GM12878 (cell line): ENCODE measurements at regions not wholly inside any gene's neighbourhood (a gene's known extent, or its start where the extent isn't known, plus 50 kb on each side); places are given as distances from the start of the nearest gene placed in this dataset.
A peak's percentile ranks its signal among the peaks of the same experiment; 100 is the strongest.

Experiments
- BCL3 ChIP-seq: IDR thresholded peaks from 2 replicates; pipeline ENCODE4 v1.6.1; 2011; ENCODE audit warnings: borderline replicate concordance, low read depth, mild to moderate bottlenecking, moderate library complexity, low read length; ENCODE audit not compliant: insufficient read depth, poor library complexity, severe bottlenecking
- CREM ChIP-seq: IDR thresholded peaks from 2 replicates; pipeline ENCODE4 v1.6.1; 2014; ENCODE audit warnings: antibody characterized with exemption, low read depth
- FOS ChIP-seq: IDR thresholded peaks from 3 replicates; pipeline ENCODE4 v1.6.1; 2011; ENCODE audit warnings: borderline replicate concordance; ENCODE audit not compliant: insufficient read length; ENCODE audit errors: extremely low read depth
- KAT2A ChIP-seq: conservative IDR thresholded peaks from 2 replicates; pipeline ENCODE4 v1.6.1; 2011; ENCODE audit warnings: low read depth, low read length; ENCODE audit not compliant: control insufficient read depth
- NFIC ChIP-seq: IDR thresholded peaks from 2 replicates; pipeline ENCODE4 v1.6.1; 2012; ENCODE audit warnings: low read depth, mild to moderate bottlenecking, inconsistent platforms, low read length, moderate library complexity
- NFYA ChIP-seq: IDR thresholded peaks from 2 replicates; pipeline ENCODE4 v1.6.1; 2011; ENCODE audit warnings: low read depth, mild to moderate bottlenecking, low read length, improper control_type of control experiment, borderline replicate concordance
- POLR2AphosphoS2 ChIP-seq: IDR thresholded peaks from 2 replicates; pipeline ENCODE4 v1.6.1; 2011; ENCODE audit warnings: low read depth, mild to moderate bottlenecking, low read length, improper control_type of control experiment, moderate library complexity
- RFX5 ChIP-seq: IDR thresholded peaks from 2 replicates; pipeline ENCODE4 v1.6.1; 2011; ENCODE audit warnings: low read depth, low read length, improper control_type of control experiment
- RUNX3 ChIP-seq: IDR thresholded peaks from 2 replicates; pipeline ENCODE4 v1.6.1; 2012; ENCODE audit warnings: low read length, inconsistent platforms
- TAF1 ChIP-seq: IDR thresholded peaks from 2 replicates; pipeline ENCODE4 v1.6.1; 2011; ENCODE audit warnings: mild to moderate bottlenecking, low read depth, low read length, borderline replicate concordance
- TF ChIP-seq, protein P1 (sequence below): fragments of 450-650 bp; formaldehyde crosslinking; IDR thresholded peaks from 2 replicates; pipeline ENCODE4 v1.4.0; 2022; ENCODE audit warnings: mild to moderate bottlenecking, moderate library complexity
- TF ChIP-seq, protein P2 (sequence below): fragments of 150-350 bp; IDR thresholded peaks from 2 replicates; pipeline ENCODE4 v1.6.1; 2016; ENCODE audit warnings: low read depth, low read length
- TF ChIP-seq, protein P3 (sequence below): IDR thresholded peaks from 2 replicates; pipeline ENCODE4 v1.6.1; 2012; ENCODE audit warnings: improper control_type of control experiment, low read depth, low read length; ENCODE audit not compliant: insufficient replicate concordance
- TF ChIP-seq, protein P4 (sequence below): fragments of 450-650 bp; IDR thresholded peaks from 2 replicates; pipeline ENCODE4 v1.6.1; 2016; ENCODE audit warnings: mild to moderate bottlenecking

GRCh38 chr14:78005325-78005724, 164.8 kb upstream of the NRXN3 start (continued):
- TF ChIP-seq, protein P1, sequence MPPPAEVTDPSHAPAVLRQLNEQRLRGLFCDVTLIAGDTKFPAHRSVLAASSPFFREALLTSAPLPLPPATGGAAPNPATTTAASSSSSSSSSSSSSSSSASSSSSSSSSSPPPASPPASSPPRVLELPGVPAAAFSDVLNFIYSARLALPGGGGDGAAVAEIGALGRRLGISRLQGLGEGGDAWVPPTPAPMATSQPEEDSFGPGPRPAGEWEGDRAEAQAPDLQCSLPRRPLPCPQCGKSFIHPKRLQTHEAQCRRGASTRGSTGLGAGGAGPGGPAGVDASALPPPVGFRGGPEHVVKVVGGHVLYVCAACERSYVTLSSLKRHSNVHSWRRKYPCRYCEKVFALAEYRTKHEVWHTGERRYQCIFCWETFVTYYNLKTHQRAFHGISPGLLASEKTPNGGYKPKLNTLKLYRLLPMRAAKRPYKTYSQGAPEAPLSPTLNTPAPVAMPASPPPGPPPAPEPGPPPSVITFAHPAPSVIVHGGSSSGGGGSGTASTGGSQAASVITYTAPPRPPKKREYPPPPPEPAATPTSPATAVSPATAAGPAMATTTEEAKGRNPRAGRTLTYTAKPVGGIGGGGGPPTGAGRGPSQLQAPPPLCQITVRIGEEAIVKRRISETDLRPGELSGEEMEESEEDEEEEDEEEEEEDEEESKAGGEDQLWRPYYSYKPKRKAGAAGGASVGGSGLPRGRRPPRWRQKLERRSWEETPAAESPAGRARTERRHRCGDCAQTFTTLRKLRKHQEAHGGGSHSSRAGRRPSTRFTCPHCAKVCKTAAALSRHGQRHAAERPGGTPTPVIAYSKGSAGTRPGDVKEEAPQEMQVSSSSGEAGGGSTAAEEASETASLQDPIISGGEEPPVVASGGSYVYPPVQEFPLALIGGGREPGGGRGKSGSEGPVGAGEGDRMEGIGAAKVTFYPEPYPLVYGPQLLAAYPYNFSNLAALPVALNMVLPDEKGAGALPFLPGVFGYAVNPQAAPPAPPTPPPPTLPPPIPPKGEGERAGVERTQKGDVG (CRISPR knock-in tag), result no peak
- TF ChIP-seq RUNX3 (peak; percentile 94), NFYA (no peak), KAT2A (no peak), CREM (peak; percentile 81), POLR2AphosphoS2 (no peak), BCL3 (peak; percentile 7), FOS (no peak), RFX5 (no peak), NFIC (peak; percentile 74; the same call in 1 of the 2 replicates), TAF1 (no peak)
- TF ChIP-seq, protein P2, sequence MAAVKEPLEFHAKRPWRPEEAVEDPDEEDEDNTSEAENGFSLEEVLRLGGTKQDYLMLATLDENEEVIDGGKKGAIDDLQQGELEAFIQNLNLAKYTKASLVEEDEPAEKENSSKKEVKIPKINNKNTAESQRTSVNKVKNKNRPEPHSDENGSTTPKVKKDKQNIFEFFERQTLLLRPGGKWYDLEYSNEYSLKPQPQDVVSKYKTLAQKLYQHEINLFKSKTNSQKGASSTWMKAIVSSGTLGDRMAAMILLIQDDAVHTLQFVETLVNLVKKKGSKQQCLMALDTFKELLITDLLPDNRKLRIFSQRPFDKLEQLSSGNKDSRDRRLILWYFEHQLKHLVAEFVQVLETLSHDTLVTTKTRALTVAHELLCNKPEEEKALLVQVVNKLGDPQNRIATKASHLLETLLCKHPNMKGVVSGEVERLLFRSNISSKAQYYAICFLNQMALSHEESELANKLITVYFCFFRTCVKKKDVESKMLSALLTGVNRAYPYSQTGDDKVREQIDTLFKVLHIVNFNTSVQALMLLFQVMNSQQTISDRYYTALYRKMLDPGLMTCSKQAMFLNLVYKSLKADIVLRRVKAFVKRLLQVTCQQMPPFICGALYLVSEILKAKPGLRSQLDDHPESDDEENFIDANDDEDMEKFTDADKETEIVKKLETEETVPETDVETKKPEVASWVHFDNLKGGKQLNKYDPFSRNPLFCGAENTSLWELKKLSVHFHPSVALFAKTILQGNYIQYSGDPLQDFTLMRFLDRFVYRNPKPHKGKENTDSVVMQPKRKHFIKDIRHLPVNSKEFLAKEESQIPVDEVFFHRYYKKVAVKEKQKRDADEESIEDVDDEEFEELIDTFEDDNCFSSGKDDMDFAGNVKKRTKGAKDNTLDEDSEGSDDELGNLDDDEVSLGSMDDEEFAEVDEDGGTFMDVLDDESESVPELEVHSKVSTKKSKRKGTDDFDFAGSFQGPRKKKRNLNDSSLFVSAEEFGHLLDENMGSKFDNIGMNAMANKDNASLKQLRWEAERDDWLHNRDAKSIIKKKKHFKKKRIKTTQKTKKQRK, result no peak
- TF ChIP-seq, protein P3, sequence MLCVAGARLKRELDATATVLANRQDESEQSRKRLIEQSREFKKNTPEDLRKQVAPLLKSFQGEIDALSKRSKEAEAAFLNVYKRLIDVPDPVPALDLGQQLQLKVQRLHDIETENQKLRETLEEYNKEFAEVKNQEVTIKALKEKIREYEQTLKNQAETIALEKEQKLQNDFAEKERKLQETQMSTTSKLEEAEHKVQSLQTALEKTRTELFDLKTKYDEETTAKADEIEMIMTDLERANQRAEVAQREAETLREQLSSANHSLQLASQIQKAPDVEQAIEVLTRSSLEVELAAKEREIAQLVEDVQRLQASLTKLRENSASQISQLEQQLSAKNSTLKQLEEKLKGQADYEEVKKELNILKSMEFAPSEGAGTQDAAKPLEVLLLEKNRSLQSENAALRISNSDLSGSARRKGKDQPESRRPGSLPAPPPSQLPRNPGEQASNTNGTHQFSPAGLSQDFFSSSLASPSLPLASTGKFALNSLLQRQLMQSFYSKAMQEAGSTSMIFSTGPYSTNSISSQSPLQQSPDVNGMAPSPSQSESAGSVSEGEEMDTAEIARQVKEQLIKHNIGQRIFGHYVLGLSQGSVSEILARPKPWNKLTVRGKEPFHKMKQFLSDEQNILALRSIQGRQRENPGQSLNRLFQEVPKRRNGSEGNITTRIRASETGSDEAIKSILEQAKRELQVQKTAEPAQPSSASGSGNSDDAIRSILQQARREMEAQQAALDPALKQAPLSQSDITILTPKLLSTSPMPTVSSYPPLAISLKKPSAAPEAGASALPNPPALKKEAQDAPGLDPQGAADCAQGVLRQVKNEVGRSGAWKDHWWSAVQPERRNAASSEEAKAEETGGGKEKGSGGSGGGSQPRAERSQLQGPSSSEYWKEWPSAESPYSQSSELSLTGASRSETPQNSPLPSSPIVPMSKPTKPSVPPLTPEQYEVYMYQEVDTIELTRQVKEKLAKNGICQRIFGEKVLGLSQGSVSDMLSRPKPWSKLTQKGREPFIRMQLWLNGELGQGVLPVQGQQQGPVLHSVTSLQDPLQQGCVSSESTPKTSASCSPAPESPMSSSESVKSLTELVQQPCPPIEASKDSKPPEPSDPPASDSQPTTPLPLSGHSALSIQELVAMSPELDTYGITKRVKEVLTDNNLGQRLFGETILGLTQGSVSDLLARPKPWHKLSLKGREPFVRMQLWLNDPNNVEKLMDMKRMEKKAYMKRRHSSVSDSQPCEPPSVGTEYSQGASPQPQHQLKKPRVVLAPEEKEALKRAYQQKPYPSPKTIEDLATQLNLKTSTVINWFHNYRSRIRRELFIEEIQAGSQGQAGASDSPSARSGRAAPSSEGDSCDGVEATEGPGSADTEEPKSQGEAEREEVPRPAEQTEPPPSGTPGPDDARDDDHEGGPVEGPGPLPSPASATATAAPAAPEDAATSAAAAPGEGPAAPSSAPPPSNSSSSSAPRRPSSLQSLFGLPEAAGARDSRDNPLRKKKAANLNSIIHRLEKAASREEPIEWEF, result no peak
- TF ChIP-seq, protein P4, sequence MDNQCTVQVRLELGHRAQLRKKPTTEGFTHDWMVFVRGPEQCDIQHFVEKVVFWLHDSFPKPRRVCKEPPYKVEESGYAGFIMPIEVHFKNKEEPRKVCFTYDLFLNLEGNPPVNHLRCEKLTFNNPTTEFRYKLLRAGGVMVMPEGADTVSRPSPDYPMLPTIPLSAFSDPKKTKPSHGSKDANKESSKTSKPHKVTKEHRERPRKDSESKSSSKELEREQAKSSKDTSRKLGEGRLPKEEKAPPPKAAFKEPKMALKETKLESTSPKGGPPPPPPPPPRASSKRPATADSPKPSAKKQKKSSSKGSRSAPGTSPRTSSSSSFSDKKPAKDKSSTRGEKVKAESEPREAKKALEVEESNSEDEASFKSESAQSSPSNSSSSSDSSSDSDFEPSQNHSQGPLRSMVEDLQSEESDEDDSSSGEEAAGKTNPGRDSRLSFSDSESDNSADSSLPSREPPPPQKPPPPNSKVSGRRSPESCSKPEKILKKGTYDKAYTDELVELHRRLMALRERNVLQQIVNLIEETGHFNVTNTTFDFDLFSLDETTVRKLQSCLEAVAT, result no peak
